ENCODE measurements at regions not wholly inside any gene's neighbourhood (a gene's known extent, or its start where the extent isn't known, plus 50 kb on each side); places are given as distances from the start of the nearest gene placed in this dataset.

- H3K36me3 Mint-ChIP-seq (ENCODE audit: low read depth) = no peaks in the 10 kb centered on the region
Observed at GRCh38 chr3:78129707-78130106, 1089.8 kb downstream of the ROBO2 start.

GRCh38 chr3:78130741-78131290, 1090.9 kb downstream of the ROBO2 start:
- Mint-ChIP-seq H3K36me3 (ENCODE audit: low read depth) (no peaks in the 10 kb centered on the region), H3K27ac (no peak overlapping the region), H3K4me3 (no peak overlapping the region), H3K27me3 (no peaks in the 10 kb centered on the region), H3K4me1 (no peaks in the 10 kb centered on the region), H3K9me3 (peaks cover 8% of the 10 kb centered on the region)
- POLR2A ChIA-PET = no interaction called here
- CTCF ChIA-PET = no interaction called here
- DNase-seq = no peak

More at GRCh38 chr3:78129707-78130106, 1089.8 kb downstream of the ROBO2 start:
- DNase-seq = no peak
- Mint-ChIP-seq H3K27me3 (no peaks in the 10 kb centered on the region), H3K27ac (no peak overlapping the region), H3K4me1 (no peaks in the 10 kb centered on the region), H3K4me3 (no peak overlapping the region), H3K9me3 (peaks cover 11% of the 10 kb centered on the region)
- POLR2A ChIA-PET = no interaction called here
- CTCF ChIA-PET = interaction anchor here (0.6 kb wide), 1 partner anchor 501 kb away, joined by 3 read pairs; no protein-coding TSS in a partner anchor

- no peak overlapping the region for H3K27ac Mint-ChIP-seq
- peaks cover 11% of the 10 kb centered on the region for H3K9me3 Mint-ChIP-seq
- no peaks in the 10 kb centered on the region for H3K4me1 Mint-ChIP-seq
- ChIA-PET CTCF (no interaction called here), POLR2A (no interaction called here)
- H3K4me3 Mint-ChIP-seq = no peak overlapping the region
- H3K27me3 Mint-ChIP-seq = no peaks in the 10 kb centered on the region
- DNase-seq = no peak
- H3K36me3 Mint-ChIP-seq (ENCODE audit: low read depth) = no peaks in the 10 kb centered on the region
Observed at GRCh38 chr3:78134496-78134895, 1094.6 kb downstream of the ROBO2 start.

- Mint-ChIP-seq H3K27me3 (no peaks in the 10 kb centered on the region), H3K4me3 (no peak overlapping the region), H3K36me3 (ENCODE audit: low read depth) (no peaks in the 10 kb centered on the region), H3K9me3 (peaks cover 9% of the 10 kb centered on the region), H3K4me1 (no peaks in the 10 kb centered on the region), H3K27ac (no peak overlapping the region)
- ChIA-PET CTCF (no interaction called here), POLR2A (no interaction called here)
- no peak for DNase-seq
Observed at GRCh38 chr3:78139166-78139565, 1099.3 kb downstream of the ROBO2 start.

GRCh38 chr3:78140274-78140673, 1100.4 kb downstream of the ROBO2 start:
- peaks cover 10% of the 10 kb centered on the region for H3K9me3 Mint-ChIP-seq
- H3K27me3 Mint-ChIP-seq = no peaks in the 10 kb centered on the region
- DNase-seq = no peak
- ChIA-PET CTCF (no interaction called here), POLR2A (interaction anchor here (0.6 kb wide), 1 partner anchor 46 kb away, joined by 3 read pairs; no protein-coding TSS in a partner anchor)
- H3K4me1 Mint-ChIP-seq = no peaks in the 10 kb centered on the region
- H3K27ac Mint-ChIP-seq = no peak overlapping the region
- no peak overlapping the region for H3K4me3 Mint-ChIP-seq
- no peaks in the 10 kb centered on the region for H3K36me3 Mint-ChIP-seq (ENCODE audit: low read depth)

- Mint-ChIP-seq H3K4me1 (no peaks in the 10 kb centered on the region), H3K27me3 (no peaks in the 10 kb centered on the region), H3K27ac (no peak overlapping the region), H3K9me3 (peaks cover 10% of the 10 kb centered on the region), H3K4me3 (no peak overlapping the region), H3K36me3 (ENCODE audit: low read depth) (no peaks in the 10 kb centered on the region)
- ChIA-PET POLR2A (no interaction called here), CTCF (interaction anchor here (1.1 kb wide), 1 partner anchor 21 kb away, joined by 3 read pairs; no protein-coding TSS in a partner anchor)
- DNase-seq = no peak
Observed at GRCh38 chr3:78140866-78141265, 1101.0 kb downstream of the ROBO2 start.

GRCh38 chr3:78141269-78141668, 1101.4 kb downstream of the ROBO2 start:
- Mint-ChIP-seq H3K36me3 (ENCODE audit: low read depth) (no peaks in the 10 kb centered on the region), H3K27ac (no peak overlapping the region), H3K9me3 (peaks cover 7% of the 10 kb centered on the region), H3K4me3 (no peak overlapping the region), H3K4me1 (no peaks in the 10 kb centered on the region), H3K27me3 (no peaks in the 10 kb centered on the region)
- ChIA-PET CTCF (interaction anchor here (1.1 kb wide), 1 partner anchor 21 kb away, joined by 3 read pairs; no protein-coding TSS in a partner anchor), POLR2A (no interaction called here)
- no peak for DNase-seq

GRCh38 chr3:78143000-78143399, 1103.1 kb downstream of the ROBO2 start:
- H3K27ac Mint-ChIP-seq = no peak overlapping the region
- no peaks in the 10 kb centered on the region for H3K4me1 Mint-ChIP-seq
- H3K4me3 Mint-ChIP-seq = no peak overlapping the region
- CTCF ChIA-PET = no interaction called here
- H3K27me3 Mint-ChIP-seq = no peaks in the 10 kb centered on the region
- POLR2A ChIA-PET = no interaction called here
- no peak for DNase-seq
- H3K9me3 Mint-ChIP-seq = peaks cover 4% of the 10 kb centered on the region
- H3K36me3 Mint-ChIP-seq (ENCODE audit: low read depth) = no peaks in the 10 kb centered on the region

GRCh38 chr3:78148986-78149717, 1109.3 kb downstream of the ROBO2 start:
- DNase-seq = no peak
- no peak overlapping the region for H3K4me3 Mint-ChIP-seq
- H3K4me1 Mint-ChIP-seq = no peaks in the 10 kb centered on the region
- peaks cover 9% of the 10 kb centered on the region for H3K9me3 Mint-ChIP-seq
- H3K27ac Mint-ChIP-seq = no peak overlapping the region
- H3K36me3 Mint-ChIP-seq (ENCODE audit: low read depth) = no peaks in the 10 kb centered on the region
- ChIA-PET CTCF (no interaction called here), POLR2A (no interaction called here)
- no peaks in the 10 kb centered on the region for H3K27me3 Mint-ChIP-seq

- Mint-ChIP-seq H3K4me3 (no peak overlapping the region), H3K4me1 (no peaks in the 10 kb centered on the region), H3K9me3 (peaks cover 10% of the 10 kb centered on the region), H3K36me3 (ENCODE audit: low read depth) (no peaks in the 10 kb centered on the region), H3K27me3 (no peaks in the 10 kb centered on the region), H3K27ac (no peak overlapping the region)
- CTCF ChIA-PET = no interaction called here
- no peak for DNase-seq
- POLR2A ChIA-PET = no interaction called here
Observed at GRCh38 chr3:78153973-78154372, 1114.1 kb downstream of the ROBO2 start.

- DNase-seq = no peak
- no peaks in the 10 kb centered on the region for H3K4me1 Mint-ChIP-seq
- no peaks in the 10 kb centered on the region for H3K36me3 Mint-ChIP-seq (ENCODE audit: low read depth)
- peaks cover 10% of the 10 kb centered on the region for H3K9me3 Mint-ChIP-seq
- POLR2A ChIA-PET = no interaction called here
- no peak overlapping the region for H3K27ac Mint-ChIP-seq
- H3K4me3 Mint-ChIP-seq = no peak overlapping the region
- H3K27me3 Mint-ChIP-seq = no peaks in the 10 kb centered on the region
- CTCF ChIA-PET = no interaction called here
Observed at GRCh38 chr3:78154521-78155186, 1114.8 kb downstream of the ROBO2 start.

- Mint-ChIP-seq H3K4me1 (no peaks in the 10 kb centered on the region), H3K27ac (no peak overlapping the region), H3K36me3 (ENCODE audit: low read depth) (no peaks in the 10 kb centered on the region), H3K9me3 (peaks cover 6% of the 10 kb centered on the region), H3K27me3 (no peaks in the 10 kb centered on the region), H3K4me3 (no peak overlapping the region)
- ChIA-PET POLR2A (no interaction called here), CTCF (no interaction called here)
- DNase-seq = no peak
Observed at GRCh38 chr3:78161736-78162135, 1121.8 kb downstream of the ROBO2 start.

- POLR2A ChIA-PET = no interaction called here
- peaks cover 3% of the 10 kb centered on the region for H3K9me3 Mint-ChIP-seq
- CTCF ChIA-PET = no interaction called here
Observed at GRCh38 chr3:78163379-78163778, 1123.5 kb downstream of the ROBO2 start.

More at GRCh38 chr3:78163379-78163778, 1123.5 kb downstream of the ROBO2 start:
- Mint-ChIP-seq H3K36me3 (ENCODE audit: low read depth) (no peaks in the 10 kb centered on the region), H3K27me3 (no peaks in the 10 kb centered on the region), H3K4me3 (no peak overlapping the region), H3K4me1 (no peaks in the 10 kb centered on the region), H3K27ac (no peak overlapping the region)
- DNase-seq = no peak
